Upper lobe of left lung (tissue), 6 donors: ENCODE measurements at regions not wholly inside any gene's neighbourhood (a gene's known extent, or its start where the extent isn't known, plus 50 kb on each side); places are given as distances from the start of the nearest gene placed in this dataset.

Source experiments
- ATAC-seq, 2 donors: fragments of 200-7000 bp; cut with Tn5 transposase; one replicate each; pipeline ENCODE4 v1.9.1; 2022; ENCODE audit warnings: mild to moderate bottlenecking in 2 of 2, moderate library complexity in 2 of 2; ENCODE audit not compliant: low FRiP score in 2 of 2
- DNase-seq, 2 donors: peaks; one replicate each; pipeline ENCODE4 v3.0.0-alpha.2; 2019 to 2020
- H3K27ac ChIP-seq, 4 donors: fragments of 200-600 bp; sonication (generic); one replicate each; pipeline ENCODE4 v1.5.1; 2016 to 2019
- H3K27me3 ChIP-seq, 4 donors: fragments of 200-600 bp; sonication (generic); one replicate each; pipeline ENCODE4 v1.5.1; 2017 to 2019
- H3K36me3 ChIP-seq, 4 donors: fragments of 200-600 bp; sonication (generic); one replicate each; pipeline ENCODE4 v1.5.1; 2016 to 2019
- H3K4me1 ChIP-seq, 4 donors: fragments of 200-600 bp; sonication (generic); one replicate each; pipeline ENCODE4 v1.5.1; 2018 to 2019
- H3K4me3 ChIP-seq, 4 donors: fragments of 200-600 bp; sonication (generic); one replicate each; pipeline ENCODE4 v1.5.1; 2017 to 2019; ENCODE audit warnings: mild to moderate bottlenecking in 2 of 4, moderate library complexity in 1 of 4
- H3K9me3 ChIP-seq, 4 donors: fragments of 200-600 bp; sonication (generic); one replicate each; pipeline ENCODE4 v1.5.1; 2018 to 2019
- EP300 ChIP-seq, 4 donors: sonication (generic); formaldehyde crosslinking; IDR thresholded peaks; one replicate each; pipeline ENCODE4 v1.5.1; 2017; ENCODE audit warnings: antibody characterized with exemption in 4 of 4, control low read depth in 2 of 4
- POLR2A ChIP-seq, 4 donors: fragments of 450-650 bp; IDR thresholded peaks; one replicate each; pipeline ENCODE4 v1.5.1; 2016 to 2017; ENCODE audit warnings: antibody characterized with exemption in 4 of 4, mild to moderate bottlenecking in 2 of 4
- POLR2AphosphoS5 ChIP-seq, 2 donors: sonication (generic); formaldehyde crosslinking; IDR thresholded peaks; one replicate each; pipeline ENCODE4 v1.5.1; 2017; ENCODE audit warnings: antibody characterized with exemption in 2 of 2
- WGBS, 2 donors: methylation state at CpG; one replicate each; pipeline ENCODE4 v1.1.5; 2017 to 2018; 5-methylcytosine and 5-hydroxymethylcytosine counted together
- TF ChIP-seq, protein P1 (sequence below), 6 experiments: fragments of 450-650 bp in 4 of 6; fragments of 200-600 bp in 2 of 6; sonication (generic) in 2 of 6; IDR thresholded peaks; one replicate each; pipeline ENCODE4 v1.5.1; 2016 to 2019; ENCODE audit warnings: antibody characterized with exemption in 6 of 6
- donor health status: DM: no; HTN: no; CAD: no; lungs with moderate emphysema.
- donor health status: DM: no; HTN: yes; CAD: no; lungs with severe emphysema.

DNA sequence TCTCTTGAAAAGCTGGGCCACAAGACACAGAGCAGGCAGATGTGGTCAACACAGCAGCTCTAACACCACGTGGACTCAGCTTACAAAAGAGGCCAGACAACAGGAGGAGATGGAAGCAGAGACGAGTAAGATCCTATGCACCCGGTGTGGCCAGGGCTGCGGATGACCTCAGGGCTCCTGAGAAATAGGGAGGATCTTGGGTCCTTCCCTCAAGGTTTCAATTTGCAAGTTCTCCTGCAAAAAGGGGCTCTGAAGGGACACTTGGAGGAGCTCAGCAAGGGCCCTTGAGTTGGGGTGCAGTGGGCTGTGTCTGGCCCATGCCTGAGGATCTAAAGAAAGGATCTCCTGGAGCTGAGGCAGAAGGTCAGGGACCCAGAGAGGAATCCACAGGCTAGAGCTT is 249.5 kb upstream of the IGF1R start:
- Histone ChIP-seq H3K9me3 (no peaks in the 10 kb centered on the region), H3K27me3 (no peaks in the 10 kb centered on the region), H3K4me3 (no peak overlapping the region), H3K4me1 (no peaks in the 10 kb centered on the region), H3K27ac (no peak overlapping the region), H3K36me3 (no peaks in the 10 kb centered on the region)
- ATAC-seq: no peak
- TF ChIP-seq, protein P1, sequence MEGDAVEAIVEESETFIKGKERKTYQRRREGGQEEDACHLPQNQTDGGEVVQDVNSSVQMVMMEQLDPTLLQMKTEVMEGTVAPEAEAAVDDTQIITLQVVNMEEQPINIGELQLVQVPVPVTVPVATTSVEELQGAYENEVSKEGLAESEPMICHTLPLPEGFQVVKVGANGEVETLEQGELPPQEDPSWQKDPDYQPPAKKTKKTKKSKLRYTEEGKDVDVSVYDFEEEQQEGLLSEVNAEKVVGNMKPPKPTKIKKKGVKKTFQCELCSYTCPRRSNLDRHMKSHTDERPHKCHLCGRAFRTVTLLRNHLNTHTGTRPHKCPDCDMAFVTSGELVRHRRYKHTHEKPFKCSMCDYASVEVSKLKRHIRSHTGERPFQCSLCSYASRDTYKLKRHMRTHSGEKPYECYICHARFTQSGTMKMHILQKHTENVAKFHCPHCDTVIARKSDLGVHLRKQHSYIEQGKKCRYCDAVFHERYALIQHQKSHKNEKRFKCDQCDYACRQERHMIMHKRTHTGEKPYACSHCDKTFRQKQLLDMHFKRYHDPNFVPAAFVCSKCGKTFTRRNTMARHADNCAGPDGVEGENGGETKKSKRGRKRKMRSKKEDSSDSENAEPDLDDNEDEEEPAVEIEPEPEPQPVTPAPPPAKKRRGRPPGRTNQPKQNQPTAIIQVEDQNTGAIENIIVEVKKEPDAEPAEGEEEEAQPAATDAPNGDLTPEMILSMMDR (IDR thresholded peaks at IDR 0.05): no peak
- TF ChIP-seq POLR2A (IDR thresholded peaks at IDR 0.05): no peak
- WGBS, 2 donors: 77 to 83% methylated on average over 4 of the region's 4 CpGs
- no peak for DNase-seq

DNA sequence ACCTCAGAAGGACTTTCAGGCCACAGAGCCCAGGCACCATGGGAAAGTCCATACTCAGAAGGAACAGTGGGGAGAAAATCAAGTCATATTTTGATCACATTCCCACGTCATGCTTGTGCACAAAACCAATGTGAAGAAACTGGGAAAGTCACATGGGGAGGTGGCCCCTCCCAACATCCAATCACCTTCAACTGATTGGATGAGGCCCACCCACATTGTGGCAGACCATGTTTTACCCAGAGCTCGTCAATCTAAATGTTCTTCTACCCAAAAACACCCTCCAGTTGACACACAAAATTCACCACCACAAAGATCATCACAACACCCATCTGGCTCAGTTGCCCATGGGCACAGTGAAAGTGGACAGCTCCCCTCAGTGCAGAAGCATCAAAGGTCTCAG is 248.2 kb upstream of the IGF1R start:
- H3K4me1 ChIP-seq: no peaks in the 10 kb centered on the region
- H3K4me3 ChIP-seq: no peak overlapping the region
- H3K27me3 ChIP-seq: no peaks in the 10 kb centered on the region
- TF ChIP-seq EP300 (IDR thresholded peaks at IDR 0.05) (no peak), POLR2AphosphoS5 (IDR thresholded peaks at IDR 0.05) (no peak), POLR2A (IDR thresholded peaks at IDR 0.05) (no peak)
- TF ChIP-seq, protein P1 (IDR thresholded peaks at IDR 0.05): no peak
- no peak for DNase-seq
- H3K9me3 ChIP-seq: no peaks in the 10 kb centered on the region
- 66 to 71% methylated on average over 2 of the region's 2 CpGs for WGBS, 2 donors
- H3K27ac ChIP-seq: no peak overlapping the region
- no peaks in the 10 kb centered on the region for H3K36me3 ChIP-seq
- ATAC-seq: no peak

DNA sequence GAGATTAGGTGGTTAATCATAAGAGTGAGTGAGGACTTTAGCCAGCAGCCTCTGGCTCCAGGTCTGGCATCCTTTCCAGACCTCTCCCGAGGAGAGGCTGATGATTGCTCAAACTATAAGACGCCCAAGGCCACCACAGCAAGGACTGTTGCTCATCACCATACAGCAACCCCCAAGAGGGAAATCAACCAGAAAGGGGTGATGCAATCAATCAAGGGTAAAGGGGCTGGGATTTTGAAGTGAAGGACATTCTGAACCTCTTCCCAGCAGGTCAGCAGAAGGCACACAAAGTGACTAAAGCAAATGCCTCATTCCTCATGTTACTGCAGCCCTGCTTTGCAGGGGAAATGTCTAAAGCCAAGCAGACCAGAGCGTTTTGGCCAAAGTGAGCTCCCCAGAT is 247.3 kb upstream of the IGF1R start:
- TF ChIP-seq POLR2AphosphoS5 (IDR thresholded peaks at IDR 0.05) (peak in 1 of 2 donors; percentile 15), POLR2A (IDR thresholded peaks at IDR 0.05) (no peak), EP300 (IDR thresholded peaks at IDR 0.05) (no peak)
- TF ChIP-seq, protein P1 (IDR thresholded peaks at IDR 0.05): no peak
- ATAC-seq (peak in 1 of 2 donors; percentile 41), DNase-seq (no peak)
- Histone ChIP-seq H3K27ac (no peak overlapping the region), H3K4me1 (no peaks in the 10 kb centered on the region), H3K27me3 (no peaks in the 10 kb centered on the region), H3K9me3 (no peaks in the 10 kb centered on the region), H3K4me3 (no peak overlapping the region), H3K36me3 (no peaks in the 10 kb centered on the region)
- WGBS, 2 donors: 37 to 52% methylated on average over 3 of the region's 3 CpGs

DNA sequence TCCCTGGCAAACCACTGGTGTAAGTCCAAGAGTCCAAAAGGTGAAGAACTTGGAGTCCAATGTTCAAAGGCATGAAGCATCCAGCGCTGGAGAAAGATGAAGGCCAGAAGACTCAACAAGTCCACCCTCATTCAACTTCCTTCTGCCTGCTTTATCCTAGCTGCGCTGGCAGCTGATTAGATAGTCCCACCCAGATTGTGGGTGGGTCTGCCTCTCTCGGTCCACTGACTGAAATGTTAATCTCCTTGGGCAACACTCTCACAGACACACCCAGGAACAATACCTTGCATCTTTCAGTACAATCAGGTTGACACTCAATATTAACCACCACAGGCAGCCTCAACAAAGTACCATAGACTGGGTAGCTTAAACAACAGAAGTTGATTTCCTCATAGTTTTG is 245.9 kb upstream of the IGF1R start:
- TF ChIP-seq, protein P1 (IDR thresholded peaks at IDR 0.05): no peak
- TF ChIP-seq POLR2A (IDR thresholded peaks at IDR 0.05) (no peak), POLR2AphosphoS5 (IDR thresholded peaks at IDR 0.05) (no peak), EP300 (IDR thresholded peaks at IDR 0.05) (no peak)
- no peaks in the 10 kb centered on the region for H3K36me3 ChIP-seq
- H3K9me3 ChIP-seq: no peaks in the 10 kb centered on the region
- H3K27me3 ChIP-seq: no peaks in the 10 kb centered on the region
- H3K4me3 ChIP-seq: no peak overlapping the region
- H3K27ac ChIP-seq: no peak overlapping the region
- ATAC-seq: no peak
- no peaks in the 10 kb centered on the region for H3K4me1 ChIP-seq
- 71 to 93% methylated on average over 3 of the region's 3 CpGs for WGBS, 2 donors
- DNase-seq: no peak

DNA sequence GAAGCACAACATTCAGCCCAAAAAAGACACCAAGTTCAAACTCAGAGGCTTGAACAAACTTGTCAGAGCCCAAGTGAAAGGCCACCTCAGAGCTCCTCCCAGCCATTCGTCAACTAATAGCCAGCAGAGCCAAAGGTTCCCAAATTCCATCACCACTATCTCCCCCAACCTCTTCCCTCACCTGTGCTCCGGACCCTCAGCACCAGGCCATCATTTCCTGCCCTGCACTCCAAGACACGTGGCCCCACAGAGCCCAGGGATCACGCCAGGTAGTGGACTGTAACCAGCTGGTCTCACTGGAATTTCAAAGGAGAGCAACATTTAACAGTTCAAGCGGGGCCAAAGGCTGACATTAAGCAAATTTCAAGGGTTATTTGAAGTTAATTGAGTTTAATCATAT is 245.2 kb upstream of the IGF1R start:
- H3K36me3 ChIP-seq: no peaks in the 10 kb centered on the region
- no peaks in the 10 kb centered on the region for H3K9me3 ChIP-seq
- no peak overlapping the region for H3K27ac ChIP-seq
- TF ChIP-seq POLR2A (IDR thresholded peaks at IDR 0.05) (no peak), POLR2AphosphoS5 (IDR thresholded peaks at IDR 0.05) (no peak), EP300 (IDR thresholded peaks at IDR 0.05) (no peak)
- TF ChIP-seq, protein P1 (IDR thresholded peaks at IDR 0.05): no peak
- no peaks in the 10 kb centered on the region for H3K27me3 ChIP-seq
- ATAC-seq: no peak
- WGBS, 2 donors: 69 to 83% methylated on average over 5 of the region's 5 CpGs
- no peak for DNase-seq
- H3K4me1 ChIP-seq: no peaks in the 10 kb centered on the region
- no peak overlapping the region for H3K4me3 ChIP-seq
